ENCODE measurements at regions not wholly inside any gene's neighbourhood (a gene's known extent, or its start where the extent isn't known, plus 50 kb on each side); places are given as distances from the start of the nearest gene placed in this dataset.

GRCh38 chrX:36684053-36684452 is 324.1 kb upstream of the FAM47C start:
- Histone ChIP-seq H3K36me3 (ENCODE audit: insufficient read depth) (no peaks in the 10 kb centered on the region), H3K79me2 (replicated peaks; ENCODE audit: insufficient read depth) (no peaks in the 10 kb centered on the region), H3K27me3 (ENCODE audit: insufficient read depth) (no peaks in the 10 kb centered on the region), H3K9me2 (ENCODE audit: insufficient read depth) (no peaks in the 10 kb centered on the region), H3K4me1 (ENCODE audit: insufficient read depth) (no peaks in the 10 kb centered on the region), H3K4me3 (no peak overlapping the region), H3K4me2 (no peak overlapping the region), H3K27ac (ENCODE audit: low read depth) (no peak overlapping the region), H4K20me1 (replicated peaks; ENCODE audit: insufficient read depth) (no peaks in the 10 kb centered on the region), H2AFZ (no peak overlapping the region), H3F3A (replicated peaks; ENCODE audit: low read depth) (no peaks in the 10 kb centered on the region)
- no peak overlapping the region for H3K4me3 Mint-ChIP-seq
- peak; percentile 2 for DNase-seq (ENCODE audit: low spot score)
- H3K27ac Mint-ChIP-seq: no peak overlapping the region
- no peaks in the 10 kb centered on the region for H3K36me3 Mint-ChIP-seq (ENCODE audit: low read depth)
- no peak for ATAC-seq
- H3K4me1 Mint-ChIP-seq: no peaks in the 10 kb centered on the region
- H3K9me3 Mint-ChIP-seq: no peaks in the 10 kb centered on the region
- TF ChIP-seq POLR2AphosphoS5 (IDR thresholded peaks at IDR 0.05; ENCODE audit: low read depth): no peak
- TF ChIP-seq, protein P1, sequence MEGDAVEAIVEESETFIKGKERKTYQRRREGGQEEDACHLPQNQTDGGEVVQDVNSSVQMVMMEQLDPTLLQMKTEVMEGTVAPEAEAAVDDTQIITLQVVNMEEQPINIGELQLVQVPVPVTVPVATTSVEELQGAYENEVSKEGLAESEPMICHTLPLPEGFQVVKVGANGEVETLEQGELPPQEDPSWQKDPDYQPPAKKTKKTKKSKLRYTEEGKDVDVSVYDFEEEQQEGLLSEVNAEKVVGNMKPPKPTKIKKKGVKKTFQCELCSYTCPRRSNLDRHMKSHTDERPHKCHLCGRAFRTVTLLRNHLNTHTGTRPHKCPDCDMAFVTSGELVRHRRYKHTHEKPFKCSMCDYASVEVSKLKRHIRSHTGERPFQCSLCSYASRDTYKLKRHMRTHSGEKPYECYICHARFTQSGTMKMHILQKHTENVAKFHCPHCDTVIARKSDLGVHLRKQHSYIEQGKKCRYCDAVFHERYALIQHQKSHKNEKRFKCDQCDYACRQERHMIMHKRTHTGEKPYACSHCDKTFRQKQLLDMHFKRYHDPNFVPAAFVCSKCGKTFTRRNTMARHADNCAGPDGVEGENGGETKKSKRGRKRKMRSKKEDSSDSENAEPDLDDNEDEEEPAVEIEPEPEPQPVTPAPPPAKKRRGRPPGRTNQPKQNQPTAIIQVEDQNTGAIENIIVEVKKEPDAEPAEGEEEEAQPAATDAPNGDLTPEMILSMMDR (conservative IDR thresholded peaks at IDR 0.05; ENCODE audit: low read depth in 2 of 2): peak; percentile 44 to 56
- no peaks in the 10 kb centered on the region for H3K27me3 Mint-ChIP-seq (ENCODE audit: insufficient read depth, low read depth, poor library complexity)

DNA sequence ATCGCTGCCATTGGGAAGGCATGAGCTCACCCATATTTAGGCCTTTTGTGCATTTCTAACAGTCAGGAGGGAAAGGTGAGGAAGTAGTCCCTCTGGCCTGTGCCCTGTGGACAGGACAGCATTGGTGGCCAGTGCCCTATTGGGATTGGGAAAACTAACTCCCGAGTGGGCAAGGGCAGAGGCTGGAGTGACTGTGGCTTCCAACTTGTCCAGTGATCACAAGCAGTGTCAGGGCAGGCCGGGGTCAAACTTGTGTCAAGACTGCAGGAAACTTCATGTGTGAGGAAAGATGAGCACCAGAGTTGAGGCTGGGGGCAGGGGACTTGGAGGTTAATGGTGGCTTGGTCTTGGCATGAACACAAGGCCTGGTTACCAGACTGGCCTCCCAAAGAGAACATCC is 286.2 kb upstream of the FAM47C start:
- no peaks in the 10 kb centered on the region for H3K4me1 ChIP-seq (ENCODE audit: insufficient read depth)
- H2AFZ ChIP-seq: no peak overlapping the region
- Mint-ChIP-seq H3K27me3 (ENCODE audit: insufficient read depth, low read depth, poor library complexity) (no peaks in the 10 kb centered on the region), H3K4me3 (no peak overlapping the region), H3K27ac (no peak overlapping the region), H3K4me1 (no peaks in the 10 kb centered on the region), H3K36me3 (ENCODE audit: low read depth) (no peaks in the 10 kb centered on the region), H3K9me3 (no peaks in the 10 kb centered on the region; the same call in 1 of the 3 replicates)
- H3K4me3 ChIP-seq: no peak overlapping the region
- H4K20me1 ChIP-seq (replicated peaks; ENCODE audit: insufficient read depth): no peaks in the 10 kb centered on the region
- no peaks in the 10 kb centered on the region for H3K36me3 ChIP-seq (ENCODE audit: insufficient read depth)
- no peak for ATAC-seq
- TF ChIP-seq EZH2 (IDR thresholded peaks at IDR 0.05; ENCODE audit: low read depth, unreplicated experiment) (no peak), NANOG (IDR thresholded peaks at IDR 0.05; ENCODE audit: borderline replicate concordance) (no peak), POLR2AphosphoS5 (IDR thresholded peaks at IDR 0.05; ENCODE audit: low read depth) (no peak), STAT1 (IDR thresholded peaks at IDR 0.05; ENCODE audit: unreplicated experiment) (no peak), ZNF462 (CRISPR knock-in tag; IDR thresholded peaks at IDR 0.05) (no peak), ZNF114 (CRISPR knock-in tag; IDR thresholded peaks at IDR 0.05) (no peak)
- TF ChIP-seq, protein P1 (conservative IDR thresholded peaks at IDR 0.05; ENCODE audit: low read depth in 2 of 2): no peak
- no peaks in the 10 kb centered on the region for H3K27me3 ChIP-seq (ENCODE audit: insufficient read depth)
- no peak overlapping the region for H3K27ac ChIP-seq (ENCODE audit: low read depth)
- H3K9me2 ChIP-seq (ENCODE audit: insufficient read depth): peaks cover 3% of the 10 kb centered on the region; the same call in 1 of the 2 replicates
- H3F3A ChIP-seq (replicated peaks; ENCODE audit: low read depth): no peaks in the 10 kb centered on the region
- no peak overlapping the region for H3K4me2 ChIP-seq
- no peak for DNase-seq (ENCODE audit: low spot score)
- H3K79me2 ChIP-seq (replicated peaks; ENCODE audit: insufficient read depth): no peaks in the 10 kb centered on the region
